PC-9 (cell line): ENCODE measurements at regions not wholly inside any gene's neighbourhood (a gene's known extent, or its start where the extent isn't known, plus 50 kb on each side); places are given as distances from the start of the nearest gene placed in this dataset.

Experiments used
- CTCF ChIP-seq: fragments of 200-600 bp; sonication (generic); conservative IDR thresholded peaks from 2 replicates; pipeline ENCODE4 v1.6.1; 2017; ENCODE audit warnings: mixed run types, antibody characterized with exemption, mild to moderate bottlenecking, moderate library complexity
- EZH2 ChIP-seq: fragments of 200-600 bp; sonication (generic); IDR thresholded peaks from 2 replicates; pipeline ENCODE4 v1.8.0; 2017; ENCODE audit warnings: antibody characterized with exemption, low read depth

- no peak for TF ChIP-seq CTCF
- no peak for TF ChIP-seq EZH2
These were observed 136.6 kb downstream of the NSG2 start for GRCh38 chr5:174182111-174182510.
